ENCODE measurements at regions not wholly inside any gene's neighbourhood (a gene's known extent, or its start where the extent isn't known, plus 50 kb on each side); places are given as distances from the start of the nearest gene placed in this dataset.

DNA sequence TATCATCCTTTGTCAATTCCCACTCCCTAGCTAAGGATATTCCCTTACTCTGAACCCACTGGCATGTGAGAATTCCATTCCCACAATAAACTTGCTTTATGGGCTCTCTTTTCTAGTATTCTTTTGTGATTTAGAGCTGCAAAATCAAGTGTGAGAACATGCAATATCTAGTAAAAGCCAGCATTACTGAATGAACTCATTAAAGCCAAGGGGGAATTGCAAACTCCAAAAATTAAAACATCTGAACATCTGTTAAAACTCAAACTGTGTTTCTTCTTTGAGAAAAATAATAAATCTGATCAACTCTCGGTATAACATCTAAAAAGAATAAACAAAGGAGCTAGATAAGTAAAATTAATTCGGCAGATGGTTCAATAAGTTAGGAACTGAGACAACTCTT is 53.1 kb upstream of the MPDZ start:
- TF ChIP-seq CREB1 (IDR thresholded peaks at IDR 0.05; ENCODE audit: low read depth) (no peak), RAD21 (IDR thresholded peaks at IDR 0.05; ENCODE audit: low read depth) (no peak), EGR1 (IDR thresholded peaks at IDR 0.05) (no peak), TEAD4 (IDR thresholded peaks at IDR 0.05) (no peak)
- TF ChIP-seq, protein P1, sequence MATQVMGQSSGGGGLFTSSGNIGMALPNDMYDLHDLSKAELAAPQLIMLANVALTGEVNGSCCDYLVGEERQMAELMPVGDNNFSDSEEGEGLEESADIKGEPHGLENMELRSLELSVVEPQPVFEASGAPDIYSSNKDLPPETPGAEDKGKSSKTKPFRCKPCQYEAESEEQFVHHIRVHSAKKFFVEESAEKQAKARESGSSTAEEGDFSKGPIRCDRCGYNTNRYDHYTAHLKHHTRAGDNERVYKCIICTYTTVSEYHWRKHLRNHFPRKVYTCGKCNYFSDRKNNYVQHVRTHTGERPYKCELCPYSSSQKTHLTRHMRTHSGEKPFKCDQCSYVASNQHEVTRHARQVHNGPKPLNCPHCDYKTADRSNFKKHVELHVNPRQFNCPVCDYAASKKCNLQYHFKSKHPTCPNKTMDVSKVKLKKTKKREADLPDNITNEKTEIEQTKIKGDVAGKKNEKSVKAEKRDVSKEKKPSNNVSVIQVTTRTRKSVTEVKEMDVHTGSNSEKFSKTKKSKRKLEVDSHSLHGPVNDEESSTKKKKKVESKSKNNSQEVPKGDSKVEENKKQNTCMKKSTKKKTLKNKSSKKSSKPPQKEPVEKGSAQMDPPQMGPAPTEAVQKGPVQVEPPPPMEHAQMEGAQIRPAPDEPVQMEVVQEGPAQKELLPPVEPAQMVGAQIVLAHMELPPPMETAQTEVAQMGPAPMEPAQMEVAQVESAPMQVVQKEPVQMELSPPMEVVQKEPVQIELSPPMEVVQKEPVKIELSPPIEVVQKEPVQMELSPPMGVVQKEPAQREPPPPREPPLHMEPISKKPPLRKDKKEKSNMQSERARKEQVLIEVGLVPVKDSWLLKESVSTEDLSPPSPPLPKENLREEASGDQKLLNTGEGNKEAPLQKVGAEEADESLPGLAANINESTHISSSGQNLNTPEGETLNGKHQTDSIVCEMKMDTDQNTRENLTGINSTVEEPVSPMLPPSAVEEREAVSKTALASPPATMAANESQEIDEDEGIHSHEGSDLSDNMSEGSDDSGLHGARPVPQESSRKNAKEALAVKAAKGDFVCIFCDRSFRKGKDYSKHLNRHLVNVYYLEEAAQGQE (IDR thresholded peaks at IDR 0.05; ENCODE audit: low read depth) = no peak
